PC-3 (cell line): ENCODE measurements at regions not wholly inside any gene's neighbourhood (a gene's known extent, or its start where the extent isn't known, plus 50 kb on each side); places are given as distances from the start of the nearest gene placed in this dataset.
A peak's percentile ranks its signal among the peaks of the same experiment; 100 is the strongest.

Source experiments
- ATAC-seq: fragments of 200-7000 bp; cut with Tn5 transposase; 2 replicates; pipeline ENCODE4 v1.9.1; 2020; ENCODE audit warnings: mild to moderate bottlenecking, moderate library complexity
- BruUV-seq: library from RNA; stranded (reverse); fragments of 400-500 nt; replicated peaks from 2 replicates; lab custom pipeline; 2021; lab: Mats Ljungman, UMichigan
- CTCF ChIA-PET: fragments of 300-600 bp; sonication (Branson Sonifier 250); formaldehyde crosslinking; loops from one replicate; lab custom pipeline; 2022; ENCODE audit warnings: antibody characterized with exemption; lab: Charles Lee
- POLR2A ChIA-PET: fragments of 300-600 bp; sonication (Branson Sonifier 250); formaldehyde crosslinking; loops from one replicate; lab custom pipeline; 2022; ENCODE audit warnings: antibody characterized with exemption; ENCODE audit not compliant: unreplicated experiment; lab: Charles Lee
- DNase-seq: peaks from one replicate; pipeline ENCODE4 v3.0.0-alpha.2; 2015
- H2AFZ ChIP-seq: fragments of 300-600 bp; sonication (generic); 2 replicates; pipeline ENCODE4 v1.6.0; 2016; ENCODE audit warnings: antibody characterized with exemption, low read length
- H3F3A ChIP-seq: fragments of 300-600 bp; sonication (generic); one replicate; pipeline ENCODE4 v1.6.0; 2017; ENCODE audit warnings: antibody characterized with exemption, low read length, control low read depth, mild to moderate bottlenecking; ENCODE audit not compliant: unreplicated experiment
- H3K27ac ChIP-seq: fragments of 300-600 bp; sonication (generic); 2 replicates; pipeline ENCODE4 v1.5.1; 2016; ENCODE audit warnings: mild to moderate bottlenecking, low read length
- H3K27me3 ChIP-seq: fragments of 300-600 bp; sonication (generic); 2 replicates; pipeline ENCODE4 v1.6.1; 2016; ENCODE audit warnings: low read length, mixed read lengths
- H3K36me3 ChIP-seq: fragments of 300-600 bp; sonication (generic); 2 replicates; pipeline ENCODE4 v1.6.1; 2016; ENCODE audit warnings: low read depth, mixed run types, low read length, mixed read lengths
- H3K4me1 ChIP-seq: fragments of 300-600 bp; sonication (generic); 2 replicates; pipeline ENCODE4 v1.5.1; 2016; ENCODE audit warnings: low read length; ENCODE audit not compliant: insufficient read depth
- H3K4me2 ChIP-seq: fragments of 300-600 bp; sonication (generic); 2 replicates; pipeline ENCODE4 v1.6.0; 2016; ENCODE audit warnings: low read length
- H3K4me3 ChIP-seq: fragments of 300-600 bp; sonication (generic); 2 replicates; pipeline ENCODE4 v1.5.1; 2016; ENCODE audit warnings: mild to moderate bottlenecking, low read length, mixed read lengths
- H3K79me2 ChIP-seq: fragments of 300-600 bp; sonication (generic); 2 replicates; pipeline ENCODE4 v1.6.1; 2017; ENCODE audit warnings: low read length, mixed read lengths
- H3K9ac ChIP-seq: fragments of 300-600 bp; sonication (generic); 2 replicates; pipeline ENCODE4 v1.6.0; 2016; ENCODE audit warnings: mild to moderate bottlenecking, low read length
- H3K9me2 ChIP-seq: fragments of 300-600 bp; sonication (generic); replicated peaks from 2 replicates; pipeline ENCODE4 v1.6.1; 2016; ENCODE audit warnings: mixed run types, low read length, mixed read lengths
- H3K9me3 ChIP-seq: fragments of 300-600 bp; sonication (generic); 2 replicates; pipeline ENCODE4 v1.6.1; 2016; ENCODE audit warnings: low read length, mixed read lengths
- H4K20me1 ChIP-seq: fragments of 300-600 bp; sonication (generic); 2 replicates; pipeline ENCODE4 v1.6.1; 2016; ENCODE audit warnings: low read length, mixed read lengths
- CTCF ChIP-seq: fragments of 300-600 bp; sonication (generic); conservative IDR thresholded peaks from 2 replicates; pipeline ENCODE4 v1.5.1; 2017; ENCODE audit warnings: antibody characterized with exemption, low read depth, mild to moderate bottlenecking, low read length
- EZH2 ChIP-seq: fragments of 300-600 bp; sonication (generic); IDR thresholded peaks from one replicate; pipeline ENCODE4 v1.6.1; 2017; ENCODE audit warnings: antibody characterized with exemption, mild to moderate bottlenecking, low read length; ENCODE audit not compliant: unreplicated experiment
- EZH2phosphoT487 ChIP-seq: fragments of 300-600 bp; sonication (generic); IDR thresholded peaks from 2 replicates; pipeline ENCODE4 v1.6.1; 2018; ENCODE audit warnings: mild to moderate bottlenecking, antibody characterized with exemption, low read length, borderline replicate concordance
- intact Hi-C: fragments of 100-400 bp; cut with micrococcal nuclease; formaldehyde crosslinking; loops from 2 replicates; pipeline ENCODE4 v1.9.0; 2023

- no peak overlapping the region for H3K4me2 ChIP-seq
- BruUV-seq = no TSS peak
- TF ChIP-seq EZH2 = no peak
- no peak for TF ChIP-seq EZH2phosphoT487
- no peak for TF ChIP-seq CTCF
Measured at GRCh38 chr1:217012659-217013058, 289.4 kb upstream of the ESRRG start.

GRCh38 chr1:217011097-217011496, 287.9 kb upstream of the ESRRG start:
- no TSS peak for BruUV-seq

More at GRCh38 chr1:217012659-217013058, 289.4 kb upstream of the ESRRG start:
- Histone ChIP-seq H3K27me3 (no peaks in the 10 kb centered on the region), H3K9ac (no peak overlapping the region), H3K4me1 (peaks cover 28% of the 10 kb centered on the region), H3K36me3 (no peaks in the 10 kb centered on the region), H2AFZ (no peak overlapping the region), H3K9me2 (no peaks in the 10 kb centered on the region), H3F3A (no peaks in the 10 kb centered on the region), H4K20me1 (no peaks in the 10 kb centered on the region), H3K9me3 (no peaks in the 10 kb centered on the region), H3K27ac (no peak overlapping the region), H3K79me2 (no peaks in the 10 kb centered on the region), H3K4me3 (no peak overlapping the region)
- ChIA-PET CTCF (no interaction called here), POLR2A (interaction anchor here (0.5 kb wide), 1 partner anchor 100 kb away, joined by 12 read pairs; no protein-coding TSS in a partner anchor)
- DNase-seq (peak; percentile 41), ATAC-seq (no peak)
- intact Hi-C loops = no loop called here

More at GRCh38 chr1:217011097-217011496, 287.9 kb upstream of the ESRRG start:
- Histone ChIP-seq H2AFZ (no peak overlapping the region), H3K4me3 (no peak overlapping the region), H4K20me1 (no peaks in the 10 kb centered on the region), H3K36me3 (no peaks in the 10 kb centered on the region), H3K79me2 (no peaks in the 10 kb centered on the region), H3K4me1 (peaks cover 27% of the 10 kb centered on the region), H3K27ac (peak overlapping the region; percentile 12; the same call in 1 of the 2 replicates), H3F3A (no peaks in the 10 kb centered on the region), H3K27me3 (no peaks in the 10 kb centered on the region), H3K9me2 (no peaks in the 10 kb centered on the region), H3K4me2 (no peak overlapping the region), H3K9ac (no peak overlapping the region), H3K9me3 (no peaks in the 10 kb centered on the region)
- DNase-seq (peak; percentile 65), ATAC-seq (peak; percentile 10; the same call in 1 of the 2 replicates)
- ChIA-PET CTCF (no interaction called here), POLR2A (no interaction called here)
- intact Hi-C loops = no loop called here
- TF ChIP-seq CTCF (no peak), EZH2 (no peak), EZH2phosphoT487 (no peak)
